Upper lobe of left lung (tissue), 6 donors: ENCODE measurements at regions not wholly inside any gene's neighbourhood (a gene's known extent, or its start where the extent isn't known, plus 50 kb on each side); places are given as distances from the start of the nearest gene placed in this dataset.

ENCODE experiments used
- ATAC-seq, 2 donors: fragments of 200-7000 bp; cut with Tn5 transposase; one replicate each; pipeline ENCODE4 v1.9.1; 2022; ENCODE audit warnings: mild to moderate bottlenecking in 2 of 2, moderate library complexity in 2 of 2; ENCODE audit not compliant: low FRiP score in 2 of 2
- DNase-seq, 2 donors: peaks; one replicate each; pipeline ENCODE4 v3.0.0-alpha.2; 2019 to 2020
- H3K27ac ChIP-seq, 4 donors: fragments of 200-600 bp; sonication (generic); one replicate each; pipeline ENCODE4 v1.5.1; 2016 to 2019
- H3K27me3 ChIP-seq, 4 donors: fragments of 200-600 bp; sonication (generic); one replicate each; pipeline ENCODE4 v1.5.1; 2017 to 2019
- H3K36me3 ChIP-seq, 4 donors: fragments of 200-600 bp; sonication (generic); one replicate each; pipeline ENCODE4 v1.5.1; 2016 to 2019
- H3K4me1 ChIP-seq, 4 donors: fragments of 200-600 bp; sonication (generic); one replicate each; pipeline ENCODE4 v1.5.1; 2018 to 2019
- H3K4me3 ChIP-seq, 4 donors: fragments of 200-600 bp; sonication (generic); one replicate each; pipeline ENCODE4 v1.5.1; 2017 to 2019; ENCODE audit warnings: mild to moderate bottlenecking in 2 of 4, moderate library complexity in 1 of 4
- H3K9me3 ChIP-seq, 4 donors: fragments of 200-600 bp; sonication (generic); one replicate each; pipeline ENCODE4 v1.5.1; 2018 to 2019
- CTCF ChIP-seq, 6 experiments: fragments of 450-650 bp in 4 of 6; fragments of 200-600 bp in 2 of 6; sonication (generic) in 2 of 6; IDR thresholded peaks; one replicate each; pipeline ENCODE4 v1.5.1; 2016 to 2019; ENCODE audit warnings: antibody characterized with exemption in 6 of 6
- EP300 ChIP-seq, 4 donors: sonication (generic); formaldehyde crosslinking; IDR thresholded peaks; one replicate each; pipeline ENCODE4 v1.5.1; 2017; ENCODE audit warnings: antibody characterized with exemption in 4 of 4, control low read depth in 2 of 4
- POLR2A ChIP-seq, 4 donors: fragments of 450-650 bp; IDR thresholded peaks; one replicate each; pipeline ENCODE4 v1.5.1; 2016 to 2017; ENCODE audit warnings: antibody characterized with exemption in 4 of 4, mild to moderate bottlenecking in 2 of 4
- POLR2AphosphoS5 ChIP-seq, 2 donors: sonication (generic); formaldehyde crosslinking; IDR thresholded peaks; one replicate each; pipeline ENCODE4 v1.5.1; 2017; ENCODE audit warnings: antibody characterized with exemption in 2 of 2
- WGBS, 2 donors: methylation state at CpG; one replicate each; pipeline ENCODE4 v1.1.5; 2017 to 2018; 5-methylcytosine and 5-hydroxymethylcytosine counted together
- donor health status: DM: no; HTN: no; CAD: no; lungs with moderate emphysema.
- donor health status: DM: no; HTN: yes; CAD: no; lungs with severe emphysema.

- no peaks in the 10 kb centered on the region for H3K9me3 ChIP-seq
- H3K4me3 ChIP-seq, result no peak overlapping the region
- peak overlapping the region in 3 of 4 donors; percentile 10 to 55 (median 50) for H3K27ac ChIP-seq
- no peak for DNase-seq
- WGBS, 2 donors, result 55 to 76% methylated on average over 3 of the region's 3 CpGs
- TF ChIP-seq CTCF (IDR thresholded peaks at IDR 0.05) (no peak), EP300 (IDR thresholded peaks at IDR 0.05) (no peak), POLR2A (IDR thresholded peaks at IDR 0.05) (no peak), POLR2AphosphoS5 (IDR thresholded peaks at IDR 0.05) (no peak)
- peak in 1 of 2 donors; percentile 9 for ATAC-seq
- no peaks in the 10 kb centered on the region for H3K27me3 ChIP-seq
- peaks cover 14 to 26% (median 19%) of the 10 kb centered on the region in 4 donors for H3K4me1 ChIP-seq
- no peaks in the 10 kb centered on the region for H3K36me3 ChIP-seq
Observed at GRCh38 chr1:101290922-101291561, 54.2 kb downstream of the S1PR1 start.

GRCh38 chr1:101291562-101292380 lies 55.0 kb downstream of the S1PR1 start:
- no peak overlapping the region for H3K4me3 ChIP-seq
- H3K27me3 ChIP-seq, result no peaks in the 10 kb centered on the region
- DNase-seq (peak in 1 of 2 donors; percentile 55), ATAC-seq (peak in 1 of 2 donors; percentile 62)
- no peaks in the 10 kb centered on the region for H3K36me3 ChIP-seq
- no peaks in the 10 kb centered on the region for H3K9me3 ChIP-seq
- TF ChIP-seq POLR2AphosphoS5 (IDR thresholded peaks at IDR 0.05), result peak in 1 of 2 donors; percentile 54
- TF ChIP-seq CTCF (IDR thresholded peaks at IDR 0.05), result no peak
- 40 to 41% methylated on average over 4 of the region's 4 CpGs for WGBS, 2 donors
- H3K27ac ChIP-seq, result peak overlapping the region in 3 of 4 donors; percentile 10 to 55 (median 50)
- peaks cover 11 to 24% (median 19%) of the 10 kb centered on the region in 4 donors for H3K4me1 ChIP-seq

DNA sequence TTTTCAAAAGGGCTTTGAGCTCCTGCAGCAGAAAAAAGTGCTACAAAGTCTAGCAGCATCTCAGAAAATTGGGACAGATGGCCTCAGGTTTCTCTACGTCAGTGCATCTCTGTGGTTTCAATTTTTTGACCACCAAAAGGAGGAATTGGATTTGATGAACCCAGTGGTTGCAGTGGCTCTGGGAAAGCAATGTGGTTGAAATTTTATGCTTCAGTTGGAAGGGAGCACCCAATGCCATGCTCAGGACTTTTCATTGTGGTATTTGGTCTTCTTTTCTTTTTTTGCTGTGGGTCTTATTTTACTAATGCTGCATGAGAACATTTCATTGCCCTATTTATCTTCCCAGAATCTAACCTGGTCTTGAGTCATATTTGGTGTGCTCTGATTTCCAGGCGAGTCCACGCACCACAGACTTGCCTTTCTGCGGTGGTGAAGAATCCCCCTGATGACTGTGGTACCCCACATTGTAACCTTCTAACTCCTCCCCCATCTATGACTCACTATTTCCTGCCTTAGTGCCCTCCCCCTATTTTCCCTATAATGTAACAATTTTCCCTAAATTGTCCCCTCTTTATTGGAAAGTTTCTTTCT lies 56.7 kb downstream of the S1PR1 start:
- Histone ChIP-seq H3K9me3 (no peaks in the 10 kb centered on the region), H3K4me1 (peaks cover 8 to 24% (median 14%) of the 10 kb centered on the region in 4 donors), H3K4me3 (no peak overlapping the region), H3K27ac (no peak overlapping the region), H3K27me3 (no peaks in the 10 kb centered on the region), H3K36me3 (no peaks in the 10 kb centered on the region)
- TF ChIP-seq POLR2AphosphoS5 (IDR thresholded peaks at IDR 0.05) (no peak), EP300 (IDR thresholded peaks at IDR 0.05) (no peak), POLR2A (IDR thresholded peaks at IDR 0.05) (no peak), CTCF (IDR thresholded peaks at IDR 0.05) (no peak)
- ATAC-seq (no peak), DNase-seq (no peak)
- 50 to 77% methylated on average over 4 of the region's 4 CpGs for WGBS, 2 donors

- WGBS, 2 donors, result 59 to 73% methylated on average over 4 of the region's 4 CpGs
Observed at GRCh38 chr1:101295209-101295608, 58.4 kb downstream of the S1PR1 start.

More at GRCh38 chr1:101295209-101295608, 58.4 kb downstream of the S1PR1 start:
- Histone ChIP-seq H3K9me3 (no peaks in the 10 kb centered on the region), H3K4me1 (peaks cover 8 to 31% (median 17%) of the 10 kb centered on the region in 4 donors), H3K27me3 (no peaks in the 10 kb centered on the region), H3K4me3 (no peak overlapping the region), H3K27ac (no peak overlapping the region), H3K36me3 (no peaks in the 10 kb centered on the region)
- DNase-seq (no peak), ATAC-seq (no peak)
- TF ChIP-seq POLR2A (IDR thresholded peaks at IDR 0.05), result no peak
- no peak for TF ChIP-seq POLR2AphosphoS5 (IDR thresholded peaks at IDR 0.05)
- no peak for TF ChIP-seq EP300 (IDR thresholded peaks at IDR 0.05)
- no peak for TF ChIP-seq CTCF (IDR thresholded peaks at IDR 0.05)
